ENCODE measurements at regions not wholly inside any gene's neighbourhood (a gene's known extent, or its start where the extent isn't known, plus 50 kb on each side); places are given as distances from the start of the nearest gene placed in this dataset.

DNA sequence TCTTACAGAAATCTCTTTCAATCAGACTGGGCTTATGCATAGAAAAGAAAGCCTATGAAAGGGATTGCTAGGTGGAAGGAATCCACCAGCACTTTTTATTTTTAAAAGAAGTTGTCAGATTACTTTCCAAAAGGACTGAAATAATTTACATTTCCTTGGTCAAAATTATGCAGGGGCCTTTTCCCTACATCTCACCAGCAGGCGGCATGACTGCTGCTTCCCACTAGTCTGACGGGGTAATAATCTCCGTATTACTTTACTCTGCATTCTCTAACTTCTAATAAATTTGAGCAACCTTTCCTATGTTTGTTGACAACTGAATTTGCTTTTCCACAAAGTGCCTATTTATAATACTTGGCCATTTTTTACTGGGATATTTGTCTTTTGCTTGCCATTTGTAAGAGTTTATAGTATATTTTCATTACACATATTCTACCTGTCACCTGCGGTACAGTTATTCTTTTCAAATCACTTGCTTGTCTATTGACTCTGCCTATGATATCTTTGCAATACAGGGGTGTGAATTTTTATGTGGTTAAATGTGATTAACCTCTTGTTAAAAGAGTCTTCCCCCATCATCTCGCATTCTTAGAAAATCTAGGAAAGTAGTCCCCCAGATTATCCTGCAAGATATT, 51.9 kb upstream of the USP47 start:
- DNase-seq (ENCODE audit: low read depth in 2 of 2): no peak

DNA sequence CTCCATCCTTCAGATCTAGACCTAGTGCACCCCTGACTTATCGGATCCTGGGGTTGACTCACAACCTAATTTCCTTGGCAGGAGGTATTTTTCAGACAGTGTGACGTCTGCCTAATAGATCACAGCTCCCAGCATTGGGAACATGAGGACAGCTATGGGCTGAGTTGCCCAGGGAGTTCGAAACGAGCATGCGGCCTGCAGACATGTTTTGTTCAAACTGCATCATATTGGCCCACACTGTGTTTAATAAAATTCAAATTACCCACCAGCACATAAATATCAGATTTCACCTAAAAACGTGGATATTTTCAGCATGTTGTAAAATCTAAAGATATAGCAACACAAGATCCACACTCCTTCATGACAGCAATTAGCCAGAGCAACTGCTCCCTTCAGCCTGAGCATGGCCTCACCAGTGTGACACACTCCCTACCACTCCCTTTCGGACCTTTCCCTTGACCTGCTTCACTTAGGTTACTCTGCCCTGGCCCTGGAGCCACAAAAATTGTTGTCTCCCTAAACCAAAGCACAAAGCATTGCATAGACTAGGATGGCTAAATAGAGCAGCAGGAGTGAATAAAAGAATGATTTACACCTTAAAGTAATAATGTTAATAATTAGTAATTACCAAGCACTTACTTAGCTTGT, 53.6 kb upstream of the USP47 start:
- DNase-seq (ENCODE audit: low read depth in 2 of 2): no peak

DNA sequence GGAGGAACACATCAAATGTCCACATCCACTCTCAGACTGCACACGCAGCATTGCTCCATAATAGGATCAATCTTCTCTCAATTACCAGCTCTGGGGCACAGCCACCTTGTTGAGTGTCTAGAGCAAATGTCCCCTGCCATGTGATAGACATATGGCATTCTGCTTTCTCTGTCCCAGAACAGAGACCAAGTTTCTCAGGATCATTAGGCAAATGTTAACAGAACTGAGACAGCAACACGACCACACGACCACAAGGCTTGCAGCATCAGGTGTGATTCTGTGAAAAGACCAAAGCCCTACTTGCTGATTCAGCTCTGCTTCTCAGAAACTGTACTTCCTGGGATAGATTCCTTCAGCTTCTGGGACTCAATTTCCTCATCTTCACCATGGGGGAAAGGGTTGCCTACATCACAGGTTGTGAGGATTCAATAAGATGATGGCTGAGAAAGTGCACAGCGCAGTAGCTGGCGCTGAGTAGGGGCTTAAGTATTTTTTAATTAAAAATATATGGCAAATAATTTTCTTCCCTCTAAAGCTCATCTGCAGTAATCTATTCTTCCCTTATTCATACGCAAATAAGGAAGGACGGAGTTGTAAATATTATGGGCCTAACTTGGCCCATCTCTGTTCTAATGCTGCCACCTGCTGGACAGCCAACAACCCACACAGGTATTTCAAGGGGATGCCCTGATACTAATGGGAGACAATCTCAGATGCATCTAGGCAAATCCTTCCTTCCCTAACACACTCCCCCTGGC, 54.3 kb upstream of the USP47 start:
- DNase-seq (ENCODE audit: low read depth in 2 of 2): peak; percentile 37 to 51

DNA sequence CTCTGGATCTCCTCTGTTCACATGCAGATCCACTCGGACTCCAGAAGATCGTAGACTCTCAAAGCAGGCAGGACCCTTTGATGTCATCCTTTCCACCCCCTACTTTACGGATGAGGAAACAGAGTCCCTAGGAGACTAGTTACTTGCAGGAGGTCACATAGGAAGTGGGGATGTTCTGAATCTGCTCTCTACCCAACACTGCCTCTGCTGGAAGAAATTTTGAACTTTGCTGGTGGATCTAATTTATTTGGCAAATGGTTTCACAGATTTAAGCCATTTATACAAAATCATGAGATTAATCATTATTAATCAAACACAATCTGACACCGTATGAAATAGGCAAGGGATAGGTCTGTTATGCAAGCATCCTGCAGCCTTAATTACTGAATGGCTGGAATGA, 55.0 kb upstream of the USP47 start:
- no peak for DNase-seq (ENCODE audit: low read depth in 2 of 2)

DNA sequence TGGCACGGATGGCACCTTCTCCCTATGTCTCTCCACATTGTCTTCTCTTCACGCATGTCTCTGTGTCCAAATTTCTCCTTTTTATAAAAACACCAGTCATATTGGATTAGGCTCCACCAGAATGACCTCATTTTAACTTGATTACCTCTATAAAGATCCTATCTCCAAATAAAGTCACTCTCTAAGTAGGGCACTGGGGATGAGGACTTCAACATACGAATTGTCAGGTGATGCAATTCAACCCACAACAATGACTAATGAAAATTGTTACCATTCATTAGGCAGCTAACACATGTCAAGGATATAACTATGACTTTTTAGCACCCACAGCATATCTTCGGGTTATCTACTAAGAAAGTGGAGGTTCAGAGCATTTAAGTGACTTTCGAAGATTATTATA, 55.5 kb upstream of the USP47 start:
- DNase-seq (ENCODE audit: low read depth in 2 of 2): no peak

DNA sequence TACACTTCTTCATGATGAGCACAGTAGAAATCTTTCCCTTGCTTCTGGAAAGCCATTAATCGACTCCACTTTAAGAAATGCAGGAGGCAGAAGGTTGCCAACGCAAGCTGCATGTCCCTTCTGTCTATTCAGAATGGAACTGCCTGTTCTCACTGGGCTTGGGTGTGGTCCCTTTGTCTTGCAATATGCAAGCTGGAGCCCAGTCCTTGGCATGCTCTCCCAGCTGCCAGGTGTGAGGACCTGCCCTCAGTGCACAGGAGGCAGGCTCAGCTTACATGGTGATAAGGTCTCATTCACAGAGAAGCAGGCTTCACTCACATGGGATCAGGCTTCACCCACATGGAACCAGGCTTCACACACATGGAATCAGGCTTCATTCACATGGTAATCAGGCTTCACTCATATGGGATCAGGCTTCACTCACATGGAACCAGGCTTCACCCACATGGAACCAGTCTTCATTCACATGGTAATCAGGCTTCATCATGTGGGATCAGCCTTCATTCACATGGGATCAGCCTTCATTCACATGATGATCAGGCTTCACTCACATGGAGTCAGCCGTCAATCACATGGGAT, 59.2 kb upstream of the USP47 start:
- no peak for DNase-seq (ENCODE audit: low read depth in 2 of 2)

DNA sequence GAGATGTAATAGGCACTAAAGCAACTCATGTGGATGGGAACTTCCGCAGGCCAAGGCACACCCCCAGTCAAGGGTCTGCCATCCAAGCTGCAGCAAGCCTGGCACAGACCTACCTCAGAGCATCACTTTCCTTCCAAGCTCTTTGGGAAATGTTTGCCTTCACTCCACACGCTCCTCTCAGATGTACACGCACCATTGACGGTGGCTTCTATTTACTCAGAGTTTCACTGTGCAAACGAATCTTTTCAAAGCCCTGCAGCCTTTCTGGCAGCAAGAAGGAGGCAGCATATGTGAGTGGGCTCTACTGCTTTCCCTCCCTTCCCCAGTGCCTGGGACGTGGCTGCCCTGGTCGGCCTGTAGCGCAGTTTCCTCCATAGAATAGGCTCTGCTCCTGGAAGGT, 60.9 kb upstream of the USP47 start:
- no peak for DNase-seq (ENCODE audit: low read depth in 2 of 2)

DNA sequence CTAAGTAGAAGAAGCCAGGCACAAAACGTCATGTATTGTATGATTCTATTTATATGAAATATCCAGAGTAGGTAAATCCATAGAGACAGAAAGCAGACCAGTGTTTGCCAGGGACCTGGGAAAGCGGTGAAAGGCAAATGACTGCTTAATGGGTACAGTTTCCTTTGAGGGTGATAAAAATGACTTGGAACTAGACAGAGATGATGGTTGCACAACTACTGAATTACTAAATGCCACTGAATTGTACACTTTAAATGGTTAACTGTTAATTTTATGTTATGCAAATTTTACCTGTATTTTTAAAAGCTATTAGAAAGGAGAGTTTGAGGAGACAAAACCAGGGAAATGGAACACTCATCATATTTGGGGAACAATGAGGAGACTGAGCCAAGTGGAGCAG, 61.8 kb upstream of the USP47 start:
- DNase-seq (ENCODE audit: low read depth in 2 of 2): no peak

DNA sequence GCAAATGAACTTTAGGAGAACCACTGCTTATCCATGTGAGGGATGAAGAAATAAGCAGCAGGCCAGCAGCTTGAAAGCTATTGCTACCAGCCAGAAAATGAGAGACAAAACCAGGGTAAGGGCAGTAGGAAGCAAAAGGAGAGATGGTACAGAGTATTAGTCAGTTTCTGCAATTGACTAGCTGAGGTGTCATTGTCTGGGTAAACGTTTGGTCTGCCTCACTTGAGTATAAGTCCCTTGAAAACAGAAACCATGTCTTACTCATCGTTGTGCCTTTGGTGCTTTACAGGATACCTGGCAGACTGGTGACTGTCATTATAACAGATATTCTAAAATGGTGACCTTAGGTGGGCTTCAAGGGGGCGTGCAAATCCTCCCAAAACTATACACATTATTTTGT, 63.9 kb upstream of the USP47 start:
- no peak for DNase-seq (ENCODE audit: low read depth in 2 of 2)

DNA sequence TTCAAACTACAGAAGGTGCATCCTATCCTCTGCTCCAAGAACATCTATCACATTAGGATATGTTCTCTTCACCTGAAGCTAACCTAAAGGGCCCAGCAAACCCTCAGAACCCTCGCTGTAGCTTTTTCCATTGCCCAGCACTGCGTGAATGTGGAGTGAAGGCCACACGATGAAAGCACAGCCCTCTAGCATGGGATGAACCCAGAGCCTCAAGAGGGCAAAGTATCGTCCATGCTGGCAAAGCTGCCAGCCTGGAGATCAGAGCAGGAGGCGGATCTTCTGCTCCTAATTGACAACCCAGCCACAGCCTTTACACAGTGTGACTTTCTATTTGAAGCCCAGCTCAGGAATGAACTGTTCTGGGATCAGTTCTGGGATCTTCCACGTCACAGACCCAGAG, 65.1 kb upstream of the USP47 start:
- no peak for DNase-seq (ENCODE audit: low read depth in 2 of 2)

DNA sequence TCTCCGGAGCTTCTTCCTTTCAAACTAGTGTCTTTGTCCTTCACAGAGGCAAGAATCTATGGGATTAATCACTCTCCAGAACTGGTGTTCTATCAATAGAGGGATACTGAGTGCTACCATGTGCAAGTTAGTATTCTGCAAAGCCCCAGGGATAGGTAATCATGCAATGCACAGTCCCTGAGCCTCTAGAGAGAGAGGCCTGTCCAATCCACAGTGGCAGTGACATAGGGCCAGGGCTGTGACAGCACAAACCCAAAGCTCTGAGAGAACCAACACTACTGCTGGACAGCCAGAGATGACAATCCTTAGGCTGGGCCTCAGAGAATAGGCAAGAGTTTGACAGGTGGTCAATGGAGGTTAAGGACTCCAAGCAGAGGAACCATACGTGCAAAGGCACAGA, 66.8 kb upstream of the USP47 start:
- no peak for DNase-seq (ENCODE audit: low read depth in 2 of 2)

DNA sequence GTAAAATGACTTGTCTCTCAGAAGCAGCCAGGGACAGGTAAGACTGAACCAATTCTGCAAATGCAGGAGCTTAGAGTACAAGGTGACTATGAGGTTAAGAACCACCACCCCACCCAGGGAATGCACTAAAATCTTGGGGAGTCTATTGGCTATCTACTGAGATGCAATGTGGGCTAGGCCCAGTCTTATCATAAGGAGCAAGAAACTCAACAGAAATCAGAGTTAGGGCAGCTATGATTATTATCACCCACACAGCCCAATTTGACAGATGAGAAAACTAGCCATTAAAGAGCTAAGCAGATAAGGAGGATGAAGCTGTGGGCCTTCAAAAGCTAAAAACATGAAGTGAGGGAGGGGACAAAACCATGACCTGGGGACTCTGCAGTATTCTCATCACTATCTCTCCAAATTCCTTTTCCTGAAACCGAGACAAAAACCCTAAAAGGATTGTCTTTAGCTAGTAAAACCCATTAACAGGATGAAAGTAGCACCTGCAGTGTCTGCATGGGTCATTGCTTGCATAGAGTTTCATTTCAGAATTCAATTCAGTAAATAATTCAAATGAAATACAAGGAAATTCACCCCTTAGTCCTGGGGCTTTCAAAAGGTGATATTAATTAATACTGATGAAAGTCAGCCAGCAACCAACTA, 68.8 kb upstream of the USP47 start:
- no peak for DNase-seq (ENCODE audit: low read depth in 2 of 2)

DNA sequence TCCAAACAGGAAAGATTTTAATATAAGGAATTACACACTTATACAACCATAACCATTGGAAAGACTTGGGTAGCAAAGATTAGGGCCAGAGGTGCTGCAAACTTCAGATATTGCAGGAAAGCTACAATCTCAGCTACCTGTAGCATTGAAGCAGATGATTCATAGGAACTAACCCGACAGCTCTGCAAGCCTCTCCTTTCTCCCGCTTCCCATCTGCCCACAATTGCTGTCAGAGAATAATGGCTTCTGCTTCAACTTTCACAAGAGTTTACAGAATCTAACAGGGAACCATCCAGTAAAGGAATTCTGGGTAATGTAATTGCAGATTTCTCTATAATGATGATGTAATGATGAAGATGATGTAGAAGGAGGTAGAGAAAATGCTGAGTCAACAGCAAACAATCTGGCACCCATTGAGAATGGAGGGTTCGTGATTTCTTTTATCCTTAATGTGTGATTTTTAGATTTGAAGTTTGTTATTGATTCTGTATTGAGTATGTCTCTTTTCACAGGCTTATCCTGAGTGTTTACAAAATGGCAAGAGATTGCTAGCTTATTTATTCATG, 70.8 kb upstream of the USP47 start:
- DNase-seq (ENCODE audit: low read depth in 2 of 2): no peak

DNA sequence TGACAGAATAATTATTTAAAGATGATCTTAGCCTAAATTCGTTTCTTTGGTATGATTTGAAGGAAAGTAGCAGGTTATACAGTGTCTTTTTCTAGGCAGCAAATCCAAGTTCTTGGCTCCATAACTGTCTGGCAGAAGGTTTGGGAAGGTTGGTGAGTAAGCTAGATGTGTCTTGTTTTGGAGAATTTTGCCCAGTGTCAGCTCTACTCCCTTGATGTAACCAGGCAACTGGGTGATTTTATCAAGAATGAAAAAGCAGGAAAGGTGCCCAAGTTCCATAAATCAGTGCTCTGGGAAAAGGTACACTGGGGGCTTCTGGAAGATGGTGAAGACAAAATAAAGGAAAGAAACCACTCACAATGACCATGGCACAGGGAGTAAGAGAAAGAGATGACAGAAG, 71.5 kb upstream of the USP47 start:
- DNase-seq (ENCODE audit: low read depth in 2 of 2): no peak

DNA sequence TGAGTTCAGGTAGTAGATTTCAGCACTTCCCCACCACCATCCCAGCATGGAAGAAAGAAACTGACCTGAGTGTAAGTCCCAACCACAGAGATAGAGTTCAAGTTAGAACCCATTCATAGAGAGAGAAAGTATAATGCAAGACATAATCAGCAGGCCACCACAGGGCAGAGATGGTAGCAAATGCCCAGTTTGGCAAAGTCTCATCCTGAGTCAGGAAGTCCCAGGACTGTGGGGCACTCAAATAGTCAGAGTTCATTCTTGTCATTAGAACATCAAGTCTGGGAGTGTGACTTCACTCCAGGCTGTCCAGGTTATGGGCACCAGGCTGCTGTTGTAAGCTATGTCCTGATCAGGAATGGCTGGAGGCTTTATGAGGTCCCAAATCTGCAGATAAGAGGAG, 72.0 kb upstream of the USP47 start:
- no peak for DNase-seq (ENCODE audit: low read depth in 2 of 2)

DNA sequence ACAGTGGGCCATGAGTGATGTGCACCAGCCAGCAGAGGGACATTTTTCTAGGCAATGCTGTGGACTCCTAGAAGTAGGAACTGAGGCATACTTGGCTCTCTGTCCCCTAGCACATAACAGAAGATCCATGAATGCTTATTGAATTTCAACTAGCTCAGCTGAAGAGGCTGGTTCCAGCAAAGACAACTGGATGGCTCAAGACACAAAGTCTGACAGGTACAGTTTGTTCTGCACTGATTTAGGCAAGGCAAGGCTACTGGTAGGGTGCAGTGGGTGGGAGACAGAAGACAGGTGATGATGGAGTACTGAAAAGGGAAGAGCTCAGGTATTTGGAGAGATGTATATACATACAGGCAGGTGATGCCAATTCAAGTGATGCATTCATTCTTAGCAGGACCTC, 72.4 kb upstream of the USP47 start:
- no peak for DNase-seq (ENCODE audit: low read depth in 2 of 2)

DNA sequence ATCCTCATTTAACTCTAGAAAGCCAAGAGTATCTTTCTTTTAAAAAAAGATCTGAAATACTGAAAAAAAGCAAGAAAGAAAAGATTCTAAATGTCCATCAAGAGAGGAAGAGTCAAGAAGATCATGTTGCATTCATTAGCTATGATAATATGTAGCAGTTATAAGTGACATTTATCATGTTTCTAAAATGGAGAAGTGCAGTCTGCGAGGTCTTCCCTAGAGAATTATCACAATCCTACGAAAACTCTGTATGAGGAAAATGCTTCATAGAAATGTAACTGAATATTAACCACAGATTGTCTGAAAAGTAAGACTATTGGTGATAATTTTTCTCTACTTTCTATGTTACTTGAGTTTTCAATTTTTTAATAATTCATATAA, 77.4 kb upstream of the USP47 start:
- DNase-seq (ENCODE audit: low read depth in 2 of 2): no peak

DNA sequence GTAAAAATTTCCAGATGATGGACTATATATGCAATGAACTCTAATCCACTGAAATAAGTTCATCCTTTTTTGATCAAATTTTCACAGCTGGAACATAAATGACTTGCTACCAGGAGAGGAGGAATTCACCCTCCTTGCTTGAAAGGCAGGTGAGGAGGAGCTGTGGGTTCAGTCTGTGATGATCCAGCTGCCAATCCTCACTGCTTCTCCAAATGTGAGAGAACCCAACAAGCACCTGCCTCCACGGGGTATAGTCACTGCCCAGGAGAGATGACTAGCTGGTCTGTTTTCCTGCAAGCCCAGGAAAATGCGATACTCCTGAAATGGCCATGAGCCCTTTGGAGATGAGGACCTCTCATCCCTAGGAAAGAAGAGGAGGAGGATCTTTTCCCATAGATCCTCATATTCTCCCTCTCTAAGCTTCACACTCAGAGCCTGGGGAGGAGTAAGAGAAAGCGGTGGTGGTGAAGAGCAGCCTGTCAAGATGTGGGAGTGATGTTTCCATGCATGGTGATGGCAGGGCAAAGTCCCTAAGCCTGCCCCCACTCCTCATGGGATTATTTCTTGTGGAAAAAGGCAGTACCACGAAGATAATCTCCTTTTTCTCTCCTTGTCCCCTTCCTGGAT, 77.9 kb upstream of the USP47 start:
- DNase-seq (ENCODE audit: low read depth in 2 of 2): no peak

DNA sequence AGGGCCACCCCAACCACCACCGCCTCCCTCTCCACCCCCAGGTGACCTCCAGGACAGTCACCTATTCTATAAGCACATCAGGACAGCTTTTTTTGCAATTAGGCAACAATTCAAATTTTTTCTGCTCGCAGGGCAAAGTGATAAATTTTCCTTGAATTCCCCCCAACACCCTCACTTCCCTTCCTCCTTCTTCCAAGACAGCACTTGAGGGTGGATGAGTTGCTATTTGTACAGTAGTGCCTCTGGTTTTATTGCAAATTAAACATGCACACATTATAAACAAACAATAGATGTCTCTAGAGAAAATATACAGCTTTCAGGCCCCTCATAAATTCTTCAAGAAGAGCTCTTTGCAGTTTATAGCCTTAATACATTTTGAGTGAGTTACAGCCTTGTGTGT, 80.9 kb upstream of the USP47 start:
- DNase-seq (ENCODE audit: low read depth in 2 of 2): no peak

DNA sequence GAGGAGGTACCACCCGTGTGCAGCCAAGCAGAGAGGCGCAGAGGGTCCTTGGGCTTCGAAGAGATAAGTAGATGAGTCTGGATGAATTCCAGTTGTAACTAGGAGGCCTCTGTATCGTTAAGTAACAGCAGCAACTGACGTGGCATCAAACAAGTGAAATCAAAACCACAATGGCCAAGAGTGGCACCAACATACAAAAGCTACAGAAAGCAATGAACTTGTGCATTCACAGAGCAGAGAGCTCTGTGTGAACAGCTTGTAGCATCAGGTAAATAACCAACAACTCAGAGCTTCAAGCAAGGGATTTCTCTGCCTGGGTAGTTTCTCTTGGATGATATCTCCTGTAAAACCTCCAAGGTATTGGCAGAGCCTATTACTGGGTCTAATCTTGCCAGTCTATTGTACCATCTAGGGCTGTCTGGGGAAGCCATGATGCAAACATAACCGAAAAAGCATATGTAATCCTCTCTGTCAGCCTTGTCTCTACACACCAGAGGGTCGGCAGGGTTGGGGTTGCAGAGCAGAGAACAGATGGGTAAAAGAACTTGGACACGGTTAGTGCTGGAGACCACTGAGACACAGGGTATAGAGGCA, 83.1 kb upstream of the USP47 start:
- DNase-seq (ENCODE audit: low read depth in 2 of 2): no peak

DNA sequence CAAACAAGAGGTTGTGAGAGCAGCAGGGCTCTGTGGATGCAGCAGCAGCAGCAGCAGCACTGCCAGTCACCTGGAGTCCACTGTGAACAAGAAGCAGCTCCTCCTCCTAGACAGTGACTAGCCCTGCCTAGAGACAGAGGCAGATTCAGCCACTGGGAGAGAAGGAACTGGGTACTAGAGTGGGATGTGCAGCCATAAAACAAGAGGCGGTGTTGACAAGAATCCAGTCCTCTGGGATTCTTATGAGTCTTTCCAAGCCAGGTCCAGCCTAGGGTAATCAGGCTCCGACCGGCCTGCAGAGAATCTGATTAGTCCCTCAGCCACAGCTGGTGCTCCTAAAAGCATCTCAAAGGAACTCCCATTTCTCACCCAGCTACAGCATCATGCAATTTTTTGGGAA, 83.9 kb upstream of the USP47 start:
- no peak for DNase-seq (ENCODE audit: low read depth in 2 of 2)
